ENCODE measurements at regions not wholly inside any gene's neighbourhood (a gene's known extent, or its start where the extent isn't known, plus 50 kb on each side); places are given as distances from the start of the nearest gene placed in this dataset.
"Not testable (repeated sequence)": the region's sequence is repeated elsewhere in the genome, so short reads cannot be mapped to it uniquely, and the experiment has no call there.

DNA sequence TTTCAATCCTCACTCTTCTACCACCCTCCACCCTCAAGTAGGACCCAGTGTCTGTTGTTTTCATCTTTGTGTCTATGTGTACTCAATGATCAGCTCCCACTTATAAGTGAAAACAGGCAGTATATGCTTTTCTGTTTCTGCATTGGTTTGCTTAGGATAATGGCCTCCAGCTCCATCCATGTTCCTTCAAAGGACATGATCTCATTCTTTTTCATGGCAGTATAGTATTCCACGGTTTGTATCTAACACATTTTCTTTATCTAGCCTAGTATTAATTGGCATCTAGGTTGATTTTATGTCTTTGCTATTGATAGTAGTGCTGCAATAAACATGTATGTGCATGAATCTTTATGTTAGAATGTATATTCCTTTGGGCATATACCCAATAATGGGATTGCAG, 259.8 kb upstream of the KIF2A start:
- no peak for DNase-seq

- no peak for DNase-seq
Measured at GRCh38 chr5:62051747-62052146, 254.3 kb upstream of the KIF2A start.

- no peak for DNase-seq
Measured at GRCh38 chr5:62059960-62060359, 246.0 kb upstream of the KIF2A start.

GRCh38 chr5:62065050-62065449, 241.0 kb upstream of the KIF2A start:
- no peak for DNase-seq

- DNase-seq: no peak
Measured at GRCh38 chr5:62066761-62067277, 239.2 kb upstream of the KIF2A start.

DNA sequence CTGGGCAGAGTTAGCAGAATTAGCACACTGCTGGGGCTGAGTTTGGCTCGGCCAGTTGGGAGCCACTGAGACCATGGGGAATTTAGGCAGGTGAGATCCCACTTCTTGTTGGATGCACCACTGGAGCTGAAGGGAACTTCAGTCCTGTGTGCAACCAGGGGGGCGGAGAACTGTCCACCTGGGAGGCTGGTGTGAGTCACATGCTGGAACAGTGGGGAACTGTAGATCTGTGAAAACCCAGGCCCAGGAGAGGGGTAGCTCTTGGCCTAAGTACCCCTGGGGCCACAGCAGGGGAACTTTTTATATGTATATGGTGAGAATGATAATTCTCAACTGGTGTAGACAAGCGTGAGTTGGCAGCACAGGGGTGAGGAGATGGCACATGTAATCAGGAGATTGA, 237.5 kb upstream of the KIF2A start:
- DNase-seq: no peak

DNA sequence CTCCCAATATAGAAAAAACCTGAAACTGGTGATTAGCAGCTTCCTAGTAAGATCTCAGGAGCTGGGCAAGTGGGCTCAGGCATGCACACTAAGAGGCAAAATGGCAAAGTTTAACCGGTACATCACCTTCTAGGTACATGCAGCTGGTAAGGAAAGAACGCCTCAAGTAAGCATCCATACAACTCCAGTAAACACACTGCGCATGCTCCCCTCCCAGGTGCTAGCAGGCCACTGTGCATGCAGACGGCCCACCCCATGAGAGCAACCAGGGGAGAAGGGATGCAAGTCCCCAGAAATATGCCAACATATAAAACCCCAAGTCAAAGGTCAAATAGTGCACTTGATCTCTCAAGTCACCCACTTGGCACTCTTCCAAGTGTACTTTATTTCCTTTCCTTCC, 228.6 kb upstream of the KIF2A start:
- no peak for DNase-seq

- no peak for DNase-seq
Measured at GRCh38 chr5:62077823-62078550, 228.0 kb upstream of the KIF2A start.

DNA sequence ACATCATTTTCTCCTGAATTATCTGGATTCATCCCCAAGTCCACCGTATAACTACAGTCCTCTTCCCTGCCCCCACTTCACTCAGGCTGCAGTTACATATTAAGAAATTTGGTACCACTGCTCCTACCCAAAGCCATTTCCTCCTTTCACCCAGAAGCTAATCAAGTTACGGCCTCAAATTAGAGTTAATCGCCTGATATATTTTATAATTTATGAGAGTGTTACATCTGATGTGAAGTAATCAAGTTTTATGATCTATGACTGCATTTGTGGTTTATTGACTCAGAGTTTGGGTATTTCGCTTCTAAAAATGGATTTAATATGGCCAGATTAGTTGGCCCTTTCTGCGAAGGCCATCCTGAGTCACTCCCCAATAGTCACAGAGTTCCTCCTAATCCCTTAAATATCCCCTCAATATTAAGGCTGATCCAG, 223.6 kb upstream of the KIF2A start:
- DNase-seq: no peak

GRCh38 chr5:62083247-62083646, 222.8 kb upstream of the KIF2A start:
- DNase-seq: no peak

DNA sequence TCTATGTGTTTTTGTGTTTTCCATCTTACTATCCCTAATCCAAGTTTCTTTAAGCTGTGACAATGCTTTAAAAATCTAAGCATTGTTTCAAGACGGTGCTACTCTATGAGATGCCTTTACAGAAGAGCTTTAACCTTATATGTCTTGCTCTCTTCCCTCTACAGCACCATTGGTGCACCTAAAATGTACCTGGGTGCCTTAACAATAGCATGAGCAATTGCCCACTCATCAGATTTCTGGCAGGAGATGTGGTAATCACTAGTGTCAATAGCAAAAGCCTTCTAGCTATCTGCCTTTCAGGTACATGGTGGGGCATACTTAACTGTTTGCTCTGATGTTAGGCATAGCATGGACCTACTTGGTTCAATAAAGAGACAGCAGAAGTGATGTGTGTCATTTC, 222.3 kb upstream of the KIF2A start:
- DNase-seq: no peak

DNA sequence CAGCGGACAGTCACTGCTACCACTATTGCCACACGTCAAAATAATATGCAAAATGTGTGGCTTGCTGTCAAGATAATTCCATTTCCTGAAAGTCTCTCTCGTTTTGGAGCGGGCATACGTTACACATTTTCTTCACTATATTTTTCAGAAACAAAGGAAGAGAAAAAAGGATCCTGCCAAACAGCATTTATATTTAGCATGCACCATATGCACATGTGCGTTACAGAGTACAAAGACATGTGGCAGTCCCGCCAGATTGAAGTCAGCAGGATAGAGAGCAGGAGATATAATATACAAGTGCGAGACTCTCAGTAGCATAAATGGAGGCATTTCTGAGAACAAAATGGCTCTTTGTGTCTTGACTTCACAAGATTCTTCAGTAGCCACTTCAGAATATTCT, 221.6 kb upstream of the KIF2A start:
- no peak for DNase-seq

GRCh38 chr5:62090953-62091352, 215.1 kb upstream of the KIF2A start:
- no peak for DNase-seq

DNA sequence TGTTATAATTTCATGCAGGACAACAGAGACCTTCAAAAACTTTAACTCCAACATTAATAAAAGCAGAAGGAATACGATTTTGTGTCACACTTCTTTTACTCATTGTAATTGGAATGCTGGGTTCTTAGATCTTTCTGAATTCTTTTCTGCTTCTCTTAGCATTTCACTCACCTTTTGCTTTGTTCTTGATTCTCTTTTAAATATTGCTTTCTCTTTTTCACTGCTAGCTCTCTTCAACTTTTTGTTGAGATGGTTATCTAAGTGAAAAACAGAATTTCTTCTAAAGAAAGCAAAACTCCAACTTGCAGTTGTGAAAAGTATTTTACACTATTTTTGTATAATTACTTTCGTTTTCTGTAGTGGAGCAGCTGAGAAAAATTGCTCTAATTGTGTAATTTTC, 212.6 kb upstream of the KIF2A start:
- DNase-seq: no peak

GRCh38 chr5:62093976-62094375, 212.0 kb upstream of the KIF2A start:
- no peak for DNase-seq

GRCh38 chr5:62097361-62097760, 208.6 kb upstream of the KIF2A start:
- DNase-seq: no peak

DNA sequence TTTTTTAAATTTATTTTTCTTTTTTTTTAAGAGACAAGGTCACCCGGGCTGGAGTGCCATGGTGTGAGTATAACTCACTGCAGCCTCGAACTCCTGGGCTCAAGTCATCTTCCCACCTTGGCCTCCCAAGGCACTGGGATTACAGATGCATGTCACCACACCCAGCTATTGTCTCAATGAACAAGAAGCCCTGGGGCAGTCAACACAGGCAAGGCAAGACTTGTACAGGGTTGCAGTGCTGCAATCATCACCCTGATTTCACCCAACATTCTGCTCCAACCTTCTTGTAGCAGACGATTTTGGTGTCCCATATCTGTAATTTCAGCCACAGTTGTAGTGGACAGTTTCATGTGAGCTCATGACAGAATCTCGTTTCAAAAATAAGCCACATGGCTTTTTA, 205.8 kb upstream of the KIF2A start:
- DNase-seq: no peak

DNA sequence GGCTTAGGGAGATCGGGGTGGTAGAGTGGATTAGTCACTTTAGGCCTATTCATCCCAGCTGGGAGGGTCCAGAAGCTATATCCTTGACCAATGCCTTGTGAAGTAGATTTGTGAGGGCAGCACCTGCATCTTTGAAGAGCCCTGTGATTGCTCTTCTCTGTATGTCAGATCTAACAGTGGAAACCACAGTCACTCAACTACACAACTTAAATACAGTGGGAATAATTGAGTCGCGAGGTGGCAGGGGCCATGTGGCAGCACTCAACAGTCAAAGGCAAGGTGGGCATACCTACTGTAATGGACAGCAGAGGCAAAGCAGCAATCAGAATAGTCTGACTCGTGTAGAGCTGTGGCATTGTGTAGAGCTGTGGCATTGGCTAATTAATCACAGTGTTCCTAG, 202.1 kb upstream of the KIF2A start:
- DNase-seq: not testable (repeated sequence)

DNA sequence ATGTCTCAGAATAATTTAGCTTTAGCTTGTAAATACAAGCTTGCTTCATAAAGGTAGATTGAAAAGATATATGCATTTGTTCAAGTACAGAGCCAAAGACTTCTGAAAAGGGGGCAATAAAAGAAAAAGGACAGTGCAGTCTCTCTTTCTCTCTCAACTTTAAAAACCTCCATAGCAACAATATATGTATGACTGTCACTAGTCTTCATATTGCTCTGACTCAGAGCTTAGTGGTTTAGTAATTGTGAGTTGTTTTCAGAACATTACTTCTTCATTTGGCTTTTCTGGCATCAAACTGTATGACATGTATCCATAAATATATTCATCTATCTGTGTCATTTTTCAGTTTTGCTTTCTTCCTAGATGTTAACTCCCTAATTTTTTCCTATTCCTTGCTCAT, 194.6 kb upstream of the KIF2A start:
- DNase-seq: no peak

- no peak for DNase-seq
Measured at GRCh38 chr5:62112689-62113228, 193.2 kb upstream of the KIF2A start.

- DNase-seq: no peak
Measured at GRCh38 chr5:62115014-62115413, 191.0 kb upstream of the KIF2A start.

- DNase-seq: no peak
Measured at GRCh38 chr5:62124266-62124665, 181.7 kb upstream of the KIF2A start.

DNA sequence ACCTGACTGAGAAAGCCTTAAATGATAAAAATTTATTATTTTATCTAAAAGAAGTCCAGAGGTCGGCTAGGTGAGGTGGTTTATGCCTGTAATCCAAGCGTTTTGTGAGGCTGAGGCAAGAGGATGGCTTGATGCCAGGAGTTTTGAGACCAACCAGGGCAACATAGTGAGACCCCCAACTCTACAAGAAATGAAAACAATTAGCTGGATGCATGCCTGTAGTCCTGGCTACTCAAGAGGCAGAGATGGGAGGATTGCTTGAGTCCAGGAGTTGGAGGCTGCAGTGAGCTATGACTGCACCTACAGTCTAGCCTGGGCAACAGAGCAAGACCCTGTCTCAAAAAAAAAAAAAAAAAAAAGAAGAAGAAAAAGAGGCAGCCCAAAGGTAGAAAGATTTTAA, 179.9 kb upstream of the KIF2A start:
- no peak for DNase-seq

- no peak for DNase-seq
Measured at GRCh38 chr5:62127098-62127736, 178.8 kb upstream of the KIF2A start.

Measured in stimulated activated naive CD4-positive, alpha-beta T cell (primary cell).